NCI-H82 (cell line): ENCODE measurements at regions not wholly inside any gene's neighbourhood (a gene's known extent, or its start where the extent isn't known, plus 50 kb on each side); places are given as distances from the start of the nearest gene placed in this dataset.

Source experiments
- DNase-seq: peaks from one replicate; lab custom pipeline; 2025; lab: John Stamatoyannopoulos, UW

DNA sequence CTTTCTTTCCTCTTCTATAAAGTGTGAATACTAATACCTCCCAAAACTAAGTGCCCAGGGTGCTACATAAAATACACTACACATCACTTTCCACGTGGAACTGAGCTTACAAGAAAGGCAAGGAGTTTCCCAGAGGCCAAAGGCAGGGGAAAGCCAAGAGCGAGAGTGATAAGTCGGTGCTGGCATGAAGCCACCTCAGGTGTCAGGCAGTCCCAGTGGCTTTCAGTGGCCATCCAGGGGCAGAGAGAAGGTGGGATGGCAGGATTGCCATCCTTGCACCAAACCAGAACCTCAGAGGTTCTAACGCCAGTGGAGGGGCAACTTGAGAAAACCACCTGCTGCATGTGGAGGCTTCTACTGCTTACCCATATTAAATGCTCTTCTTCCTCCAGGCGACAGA is 79.7 kb upstream of the DIO3 start:
- DNase-seq, result no peak

DNA sequence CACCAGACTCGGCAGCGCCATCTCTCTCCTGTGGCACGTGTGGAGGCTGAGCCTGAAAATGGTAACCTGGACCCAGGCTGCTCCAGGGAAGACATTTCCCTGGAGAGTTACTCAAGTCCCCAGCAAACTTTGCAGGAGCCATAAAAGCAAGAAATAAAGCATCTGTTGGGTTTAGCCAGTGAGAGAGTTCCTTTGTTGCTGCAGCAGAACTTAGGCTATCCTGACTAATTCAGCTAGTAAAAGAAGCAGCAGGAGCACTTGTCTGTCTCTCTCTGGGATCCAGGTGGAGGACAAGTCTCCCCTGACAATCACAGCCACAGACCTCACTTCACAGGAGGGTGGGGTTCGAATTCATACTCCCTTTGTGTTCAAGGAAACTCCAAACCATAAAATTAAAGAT is 79.2 kb upstream of the DIO3 start:
- no peak for DNase-seq

GRCh38 chr14:101483829-101484228 is 77.5 kb upstream of the DIO3 start:
- no peak for DNase-seq

DNA sequence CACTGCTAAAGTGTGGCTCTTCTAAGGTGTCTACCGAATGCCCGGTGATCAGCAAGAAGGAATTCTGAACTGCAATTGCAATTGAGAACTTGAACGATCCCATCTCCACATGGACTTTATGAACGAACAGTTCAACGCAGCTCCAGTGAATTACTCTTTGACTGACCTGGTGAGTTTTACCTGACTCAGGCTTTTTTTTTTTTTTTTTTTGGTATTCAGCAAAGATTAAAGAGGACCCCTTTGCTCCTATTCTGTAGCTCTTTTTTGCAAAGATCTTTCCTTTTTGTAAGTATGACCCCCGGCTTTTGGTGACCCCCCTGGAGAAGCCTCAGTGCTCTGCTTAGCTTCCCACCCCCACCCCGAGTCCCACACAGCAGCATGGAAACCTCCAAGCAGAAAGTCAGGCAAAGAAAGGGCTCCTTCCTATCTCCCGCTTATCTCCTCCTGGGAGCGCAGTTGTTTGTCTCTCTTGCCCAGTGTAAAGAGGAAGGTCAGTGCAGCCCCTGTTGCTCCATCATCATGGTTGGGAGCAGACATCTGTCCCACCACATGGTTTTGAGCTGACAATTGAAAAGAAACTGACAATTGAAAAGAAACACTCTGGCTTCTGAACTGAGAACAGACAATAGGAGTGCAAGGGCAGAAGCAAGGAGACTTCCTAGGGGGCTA is 72.1 kb upstream of the DIO3 start:
- no peak for DNase-seq

DNA sequence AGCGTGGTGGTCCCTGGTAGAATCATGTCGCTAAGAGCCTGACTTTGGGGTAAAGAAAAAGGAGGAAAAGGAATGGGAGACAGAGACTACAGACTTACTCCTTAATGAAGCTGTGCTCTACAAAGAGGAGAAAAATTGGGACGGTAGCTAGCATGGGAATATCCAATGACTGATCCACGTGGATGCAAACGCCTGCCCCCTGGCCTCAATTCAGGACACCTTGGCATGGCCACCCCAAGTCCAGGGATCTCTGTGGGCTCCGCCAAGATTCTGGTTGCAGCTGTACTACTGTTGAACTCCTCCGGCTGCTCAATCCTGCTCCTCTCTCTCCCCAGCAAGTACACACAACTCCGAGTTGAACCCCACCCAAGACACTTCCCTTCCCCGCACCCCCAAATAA is 70.5 kb upstream of the DIO3 start:
- no peak for DNase-seq

- peak; percentile 62 for DNase-seq
Measured at GRCh38 chr14:101491841-101492240, 69.5 kb upstream of the DIO3 start.

DNA sequence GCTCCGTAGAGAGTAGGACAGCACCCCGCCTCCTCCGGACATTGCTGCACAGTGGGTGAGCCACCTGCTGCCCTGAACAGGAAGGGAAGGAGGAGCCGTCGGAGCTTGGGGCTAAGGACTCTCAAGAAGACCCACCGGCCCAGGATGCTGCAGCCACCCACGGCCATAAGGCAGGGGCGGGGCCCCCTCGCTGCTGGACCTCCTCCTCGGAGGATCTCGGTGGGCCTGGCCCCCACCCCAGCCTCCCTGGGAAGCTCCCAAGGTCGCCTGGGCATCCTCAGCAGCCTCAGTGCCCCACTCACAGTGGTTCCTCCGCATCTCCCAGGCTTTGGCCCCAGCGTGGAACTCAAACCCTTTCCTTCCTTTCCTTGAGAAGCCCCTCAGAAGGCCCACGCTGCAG is 68.6 kb upstream of the DIO3 start:
- DNase-seq, result no peak

DNA sequence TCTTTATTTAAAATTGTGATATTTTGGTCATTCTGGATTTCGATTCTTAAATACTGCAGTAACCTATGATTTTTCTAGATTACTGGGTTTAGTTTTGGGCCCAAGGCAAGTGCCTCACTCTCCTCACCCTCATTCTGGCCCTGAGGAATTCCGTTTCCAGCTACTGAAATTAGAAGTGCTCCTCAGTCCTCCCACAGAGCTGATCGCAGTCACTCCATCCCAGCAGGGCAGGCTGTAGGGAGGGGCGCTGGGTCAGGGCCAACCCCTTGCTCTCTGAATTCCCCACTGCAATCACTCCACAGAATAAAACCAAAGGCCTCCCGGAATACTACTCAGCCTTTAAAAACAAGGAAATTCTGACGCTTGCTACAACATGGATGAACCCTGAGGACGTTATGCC is 66.5 kb upstream of the DIO3 start:
- no peak for DNase-seq

DNA sequence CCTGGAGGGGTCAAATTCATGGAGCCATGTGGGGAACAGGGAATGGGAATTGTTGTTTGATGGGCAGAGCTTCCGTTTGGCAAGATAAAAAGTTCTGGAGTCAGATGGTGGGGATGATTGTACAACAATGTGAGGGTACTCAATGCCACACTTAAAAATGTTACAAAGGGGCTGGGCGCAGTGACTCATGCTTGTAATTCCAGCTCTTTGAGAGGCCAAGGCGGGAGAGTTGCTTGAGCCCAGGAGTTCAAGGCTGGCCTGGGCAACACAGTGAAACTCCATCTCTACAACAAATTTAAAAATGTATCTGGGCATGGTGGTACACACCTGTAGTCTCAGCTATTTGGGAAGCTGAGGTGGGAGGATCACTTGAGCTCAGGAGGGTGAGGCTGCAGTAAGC is 66.0 kb upstream of the DIO3 start:
- DNase-seq, result no peak

DNA sequence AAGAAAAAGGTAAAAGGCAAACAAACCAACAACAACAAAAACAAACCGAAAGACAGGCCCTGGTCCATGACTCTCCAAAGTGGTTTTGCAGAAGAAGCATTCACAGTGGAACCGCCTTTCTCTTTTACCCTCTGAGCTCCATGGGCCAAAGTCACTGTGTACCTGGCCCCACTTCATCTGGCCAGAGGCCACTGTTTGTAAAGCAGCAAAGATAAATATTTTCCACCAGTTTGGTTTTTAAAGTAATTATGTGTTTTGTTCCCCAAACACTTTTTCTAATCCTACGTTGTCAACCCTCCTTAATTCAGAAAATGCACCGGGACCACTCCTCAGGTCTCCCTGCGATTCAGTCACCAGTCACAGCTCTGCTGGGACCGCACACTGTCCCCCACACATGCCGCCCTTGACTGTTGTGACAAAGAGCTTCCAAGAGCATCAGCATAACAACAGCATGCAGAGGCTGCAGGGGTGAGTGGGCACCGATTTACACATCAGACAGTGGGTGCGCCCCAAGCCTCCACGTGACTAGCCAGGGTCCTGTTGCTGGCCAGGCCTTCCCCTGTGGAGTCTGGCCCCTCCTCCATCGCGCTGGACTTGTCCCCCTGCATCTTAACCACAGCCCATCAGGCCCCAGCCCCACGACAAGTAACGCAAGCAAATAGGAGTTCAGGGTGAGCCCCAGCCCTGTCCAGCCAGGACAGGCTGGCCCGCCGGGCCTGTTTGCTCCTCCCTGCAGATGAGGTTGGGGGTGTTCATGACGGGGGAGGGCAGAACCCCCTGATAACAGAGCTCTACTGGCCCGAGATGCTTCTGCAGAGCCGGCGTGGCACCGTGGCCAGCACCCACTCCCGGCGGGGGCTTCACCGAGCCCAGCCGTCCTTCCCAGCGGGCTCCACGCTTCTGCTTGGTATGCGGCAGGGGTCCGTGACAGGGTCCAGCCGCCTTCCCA is 65.2 kb upstream of the DIO3 start:
- DNase-seq, result no peak

- DNase-seq, result no peak
Measured at GRCh38 chr14:101496776-101497683, 64.3 kb upstream of the DIO3 start.

DNA sequence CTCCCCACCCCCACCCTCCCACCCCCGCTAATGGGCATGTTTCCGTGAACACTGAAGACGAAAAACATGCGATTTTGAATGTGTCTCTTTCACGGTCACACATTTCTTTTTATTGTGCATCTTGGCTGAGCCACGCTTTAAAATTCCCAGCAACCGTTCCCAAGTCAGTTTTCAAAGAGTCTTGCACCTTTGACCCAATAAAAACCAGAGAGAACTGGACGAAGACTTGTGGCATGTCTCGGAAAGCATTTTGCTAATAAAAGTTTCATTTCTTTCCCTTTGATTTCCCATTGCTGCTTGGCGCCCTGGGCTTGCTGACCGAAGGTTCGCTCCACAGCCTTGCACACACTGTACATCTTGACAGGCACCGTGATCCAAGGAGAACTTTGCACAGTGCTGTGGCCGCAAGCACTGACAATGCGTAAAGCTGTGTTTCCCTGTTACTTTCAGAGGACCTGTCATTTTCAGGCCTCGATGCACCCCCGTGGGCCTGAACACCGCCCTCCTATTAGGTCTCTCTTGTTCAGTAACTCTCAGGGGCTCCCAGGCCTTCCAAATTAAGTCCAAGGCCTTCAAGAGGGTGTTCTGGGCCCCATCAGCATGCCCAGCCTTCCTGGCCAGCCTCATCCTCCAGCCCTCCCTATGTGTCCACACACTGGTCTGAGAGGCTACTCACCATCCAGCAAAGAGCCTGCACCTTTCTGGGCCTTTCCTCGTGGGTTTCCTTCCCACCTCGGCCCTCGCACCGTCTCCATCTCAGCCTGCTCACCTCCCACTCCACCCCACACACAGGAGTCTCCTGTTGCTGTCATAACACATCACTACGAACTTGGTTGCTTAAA is 63.4 kb upstream of the DIO3 start:
- no peak for DNase-seq

DNA sequence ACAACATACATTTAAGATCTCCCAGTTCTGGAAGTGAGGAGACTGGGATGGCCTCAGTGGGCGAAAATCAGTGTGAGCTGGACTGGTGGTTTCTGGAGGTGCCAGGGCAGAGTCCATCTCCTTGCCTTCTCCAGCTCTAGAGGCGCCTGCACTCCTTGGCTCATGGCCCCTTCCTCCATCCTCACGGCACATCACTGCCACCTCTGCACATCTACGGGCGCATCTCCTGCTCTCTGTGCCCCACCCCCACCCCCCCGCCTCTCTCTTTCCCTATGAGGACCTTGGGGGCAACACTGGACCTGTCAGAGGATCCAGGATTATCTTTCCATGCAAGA is 62.8 kb upstream of the DIO3 start:
- no peak for DNase-seq

- DNase-seq, result no peak
Measured at GRCh38 chr14:101499080-101499479, 62.2 kb upstream of the DIO3 start.

GRCh38 chr14:101499513-101499912 is 61.8 kb upstream of the DIO3 start:
- DNase-seq, result no peak

GRCh38 chr14:101500061-101500460 is 61.2 kb upstream of the DIO3 start:
- no peak for DNase-seq

- no peak for DNase-seq
Measured at GRCh38 chr14:101500681-101501080, 60.6 kb upstream of the DIO3 start.

DNA sequence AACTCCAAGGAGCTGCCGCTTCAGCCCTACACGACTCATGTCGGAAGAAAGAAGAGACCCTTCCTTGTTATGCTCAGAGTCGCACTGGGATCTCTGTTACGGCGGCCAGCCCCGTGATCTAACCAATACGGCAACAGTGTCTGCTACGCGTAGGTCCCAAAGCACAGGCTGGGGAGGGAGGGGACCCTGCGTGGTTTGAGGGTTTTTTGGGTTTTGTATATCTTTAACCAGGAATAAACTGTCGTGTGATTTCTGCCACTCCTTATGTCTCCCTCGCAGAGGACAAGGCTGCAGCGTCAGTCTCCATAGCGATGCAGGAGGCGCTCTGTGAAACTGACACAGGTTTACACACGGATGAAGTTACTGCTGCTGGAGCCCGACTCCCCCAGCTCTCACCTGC is 60.0 kb upstream of the DIO3 start:
- DNase-seq, result no peak

DNA sequence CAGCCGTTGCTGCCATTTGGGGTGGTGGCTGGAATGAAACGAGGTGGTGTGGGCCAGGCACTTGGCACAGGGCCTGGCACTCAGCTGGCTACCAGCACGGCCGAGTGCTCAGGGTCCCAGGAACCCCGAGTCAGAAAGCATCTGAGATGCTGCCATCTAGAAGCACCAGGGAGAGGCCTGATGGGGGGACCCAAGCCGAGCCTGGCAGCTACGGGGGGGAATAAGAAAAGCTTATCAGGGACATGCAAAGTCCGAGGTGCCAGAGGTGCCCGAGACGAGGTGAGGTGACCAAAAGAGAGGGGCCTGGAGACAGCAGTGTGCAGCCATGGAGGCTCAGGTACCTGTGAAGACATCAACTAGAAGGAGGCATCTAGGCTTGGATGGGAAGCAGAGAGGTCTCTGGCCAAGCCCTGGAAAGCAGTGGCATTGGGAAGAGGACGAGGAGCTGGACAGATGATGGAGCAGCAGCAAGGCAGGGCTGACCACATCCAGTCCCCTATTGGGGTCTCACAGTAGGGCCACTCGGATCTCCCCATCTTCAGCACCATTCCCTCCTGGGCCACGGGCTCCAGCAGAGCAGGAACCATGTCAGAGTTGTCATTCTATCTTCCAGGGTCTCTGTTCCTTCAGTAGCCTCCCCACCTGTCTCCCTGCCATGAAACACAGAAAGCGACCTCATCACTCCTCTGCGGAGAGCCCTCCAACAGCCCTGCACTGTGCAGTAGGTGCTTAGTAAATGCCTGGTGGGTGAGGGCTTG is 59.3 kb upstream of the DIO3 start:
- DNase-seq, result no peak

DNA sequence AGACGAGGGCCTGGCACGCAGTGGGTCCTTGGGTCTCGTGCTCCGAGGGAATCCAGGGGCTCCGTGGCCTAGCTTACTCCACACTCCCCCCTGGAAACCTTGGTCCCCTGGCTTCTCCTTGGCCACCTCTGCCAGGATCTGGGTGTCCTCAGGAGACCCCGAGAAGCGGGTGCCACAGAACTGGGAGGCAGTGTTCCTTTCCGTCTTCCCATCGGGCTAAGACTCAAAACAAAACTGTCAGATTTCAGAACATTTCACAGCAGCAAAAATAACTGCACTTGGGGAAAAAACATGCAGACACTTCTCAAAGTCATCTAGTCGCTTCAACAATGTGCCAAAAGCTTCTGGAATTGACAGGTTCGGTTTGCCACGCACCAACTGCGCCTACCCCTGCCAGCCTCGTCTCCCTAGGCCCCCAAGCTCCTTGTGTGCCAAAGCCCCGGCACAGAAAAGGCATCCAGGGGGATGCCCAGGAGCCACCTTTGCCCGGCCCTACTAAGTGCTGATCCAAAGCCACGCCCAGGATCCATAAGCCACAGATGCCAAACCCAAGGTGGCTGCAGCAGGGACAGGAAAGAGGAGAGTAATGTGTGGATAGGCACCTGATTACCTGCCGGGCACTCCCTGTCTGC is 58.4 kb upstream of the DIO3 start:
- DNase-seq, result no peak
